UCSD-AML1 (cell line): ENCODE measurements at regions not wholly inside any gene's neighbourhood (a gene's known extent, or its start where the extent isn't known, plus 50 kb on each side); places are given as distances from the start of the nearest gene placed in this dataset.

ENCODE experiments used
- DNase-seq: peaks from one replicate; lab custom pipeline; 2025; ENCODE audit not compliant: unreplicated experiment; lab: John Stamatoyannopoulos, UW

GRCh38 chr10:30256084-30256483 lies 93.0 kb downstream of the MTPAP start:
- no peak for DNase-seq

- DNase-seq = no peak
Observed at GRCh38 chr10:30254926-30255325, 94.2 kb downstream of the MTPAP start.

- DNase-seq = no peak
Observed at GRCh38 chr10:30248728-30249127, 100.3 kb downstream of the MTPAP start.

GRCh38 chr10:30247704-30248103 lies 101.4 kb downstream of the MTPAP start:
- DNase-seq = no peak

- no peak for DNase-seq
Observed at GRCh38 chr10:30241422-30242110, 107.5 kb downstream of the MTPAP start.

GRCh38 chr10:30238836-30239235 lies 110.2 kb downstream of the MTPAP start:
- no peak for DNase-seq

GRCh38 chr10:30233186-30233959 lies 115.7 kb downstream of the MTPAP start:
- DNase-seq = no peak

GRCh38 chr10:30231709-30232108 lies 117.4 kb downstream of the MTPAP start:
- no peak for DNase-seq

- peak; percentile 35 for DNase-seq
Observed at GRCh38 chr10:30231071-30231652, 117.9 kb downstream of the MTPAP start.

GRCh38 chr10:30229536-30229935 lies 119.5 kb downstream of the MTPAP start:
- DNase-seq = no peak

- DNase-seq = no peak
Observed at GRCh38 chr10:30228417-30229036, 120.6 kb downstream of the MTPAP start.

- DNase-seq = peak; percentile 56
Observed at GRCh38 chr10:30227481-30227880, 121.6 kb downstream of the MTPAP start.

GRCh38 chr10:30219971-30220751 lies 128.9 kb downstream of the MTPAP start:
- peak; percentile 81 for DNase-seq

- DNase-seq = no peak
Observed at GRCh38 chr10:30216821-30217220, 132.3 kb downstream of the MTPAP start.

GRCh38 chr10:30215623-30216022 lies 133.5 kb downstream of the MTPAP start:
- peak; percentile 65 for DNase-seq

- DNase-seq = no peak
Observed at GRCh38 chr10:30215141-30215540, 133.9 kb downstream of the MTPAP start.

- no peak for DNase-seq
Observed at GRCh38 chr10:30210296-30210695, 138.8 kb downstream of the MTPAP start.

- no peak for DNase-seq
Observed at GRCh38 chr10:30208330-30208729, 140.7 kb downstream of the MTPAP start.

GRCh38 chr10:30207485-30208052 lies 141.5 kb downstream of the MTPAP start:
- no peak for DNase-seq

GRCh38 chr10:30200017-30200415 lies 140.6 kb upstream of the JCAD start:
- no peak for DNase-seq
